ENCODE measurements at regions not wholly inside any gene's neighbourhood (a gene's known extent, or its start where the extent isn't known, plus 50 kb on each side); places are given as distances from the start of the nearest gene placed in this dataset.

- no peak for TF ChIP-seq CTCF (IDR thresholded peaks at IDR 0.05)
- intact Hi-C loops (cut with DNase I) = no loop called here
- Histone ChIP-seq H3K27me3 (no peaks in the 10 kb centered on the region), H3K4me1 (no peaks in the 10 kb centered on the region), H3K36me3 (no peaks in the 10 kb centered on the region), H3K9me3 (peaks cover 0 to 12% (median 0%) of the 10 kb centered on the region in 11 donors), H3K27ac (no peak overlapping the region), H3K4me3 (no peak overlapping the region)
- ATAC-seq (no peak), DNase-seq (no peak)
- WGBS, 2 donors = 76 to 82% methylated on average over 4 of the region's 4 CpGs
These were observed 963.4 kb upstream of the SEMA6D start for GRCh38 chr15:46753946-46754345.

- H3K27me3 ChIP-seq = no peaks in the 10 kb centered on the region
- WGBS, 2 donors = 93 to 100% methylated on average over 1 of the region's 1 CpG
- H3K27ac ChIP-seq = no peak overlapping the region
- ATAC-seq = no peak
- H3K9me3 ChIP-seq = peaks cover 0 to 28% (median 2%) of the 10 kb centered on the region in 11 donors
- no peak overlapping the region for H3K4me3 ChIP-seq
- no peaks in the 10 kb centered on the region for H3K4me1 ChIP-seq
- no peak for DNase-seq
- intact Hi-C loops (cut with DNase I) = no loop called here
- TF ChIP-seq CTCF (IDR thresholded peaks at IDR 0.05) = no peak
- no peaks in the 10 kb centered on the region for H3K36me3 ChIP-seq
These were observed 954.2 kb upstream of the SEMA6D start for GRCh38 chr15:46763091-46763490.

- H3K27me3 ChIP-seq = no peaks in the 10 kb centered on the region
- no peaks in the 10 kb centered on the region for H3K4me1 ChIP-seq
- DNase-seq = no peak
- no peak overlapping the region for H3K4me3 ChIP-seq
- intact Hi-C loops (cut with DNase I) = no loop called here
- H3K9me3 ChIP-seq = peaks cover 0 to 45% (median 6%) of the 10 kb centered on the region in 11 donors
- no peak for ATAC-seq
- no peak for TF ChIP-seq CTCF (IDR thresholded peaks at IDR 0.05)
- H3K36me3 ChIP-seq = no peaks in the 10 kb centered on the region
- no peak overlapping the region for H3K27ac ChIP-seq
- 93% methylated on average over 7 of the region's 7 CpGs for WGBS, 2 donors
These were observed 952.5 kb upstream of the SEMA6D start for GRCh38 chr15:46764851-46765250.

- Histone ChIP-seq H3K4me3 (no peak overlapping the region), H3K27me3 (no peaks in the 10 kb centered on the region), H3K36me3 (no peaks in the 10 kb centered on the region), H3K9me3 (peaks cover 0 to 49% (median 6%) of the 10 kb centered on the region in 11 donors), H3K27ac (no peak overlapping the region), H3K4me1 (no peaks in the 10 kb centered on the region)
- ATAC-seq (no peak), DNase-seq (no peak)
- TF ChIP-seq CTCF (IDR thresholded peaks at IDR 0.05) = no peak
- 56 to 57% methylated on average over 2 of the region's 2 CpGs for WGBS, 2 donors
- intact Hi-C loops (cut with DNase I) = no loop called here
These were observed 951.3 kb upstream of the SEMA6D start for GRCh38 chr15:46766021-46766420.

Measured in heart right ventricle (tissue), 16 donors.